ENCODE measurements at regions not wholly inside any gene's neighbourhood (a gene's known extent, or its start where the extent isn't known, plus 50 kb on each side); places are given as distances from the start of the nearest gene placed in this dataset.

DNA sequence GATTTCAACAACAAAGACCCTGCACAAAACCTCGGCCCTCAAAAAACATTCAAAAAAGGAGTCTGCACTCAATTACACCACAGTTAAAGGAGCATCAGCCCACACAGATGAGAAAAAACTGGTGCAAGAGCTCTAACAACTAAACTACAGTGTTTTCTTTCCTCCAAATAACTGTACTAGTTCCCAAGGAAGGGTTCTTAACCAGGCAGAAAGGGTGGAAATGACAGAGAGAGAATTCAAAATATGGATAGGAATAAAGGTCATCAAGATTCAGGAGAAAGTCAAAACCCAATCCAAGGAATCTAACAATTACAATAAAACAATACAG, 176.4 kb upstream of the TRPC4 start:
- no peak for TF ChIP-seq POLR2A (IDR thresholded peaks at IDR 0.05; ENCODE audit: low read length)
- TF ChIP-seq GATA1 (IDR thresholded peaks at IDR 0.05; ENCODE audit: low read depth, low read length) = no peak
